ENCODE measurements at regions not wholly inside any gene's neighbourhood (a gene's known extent, or its start where the extent isn't known, plus 50 kb on each side); places are given as distances from the start of the nearest gene placed in this dataset.

- no peak overlapping the region for H3K4me3 ChIP-seq (replicated peaks; ENCODE audit: low read depth, low read length)
- TF ChIP-seq, protein P1, sequence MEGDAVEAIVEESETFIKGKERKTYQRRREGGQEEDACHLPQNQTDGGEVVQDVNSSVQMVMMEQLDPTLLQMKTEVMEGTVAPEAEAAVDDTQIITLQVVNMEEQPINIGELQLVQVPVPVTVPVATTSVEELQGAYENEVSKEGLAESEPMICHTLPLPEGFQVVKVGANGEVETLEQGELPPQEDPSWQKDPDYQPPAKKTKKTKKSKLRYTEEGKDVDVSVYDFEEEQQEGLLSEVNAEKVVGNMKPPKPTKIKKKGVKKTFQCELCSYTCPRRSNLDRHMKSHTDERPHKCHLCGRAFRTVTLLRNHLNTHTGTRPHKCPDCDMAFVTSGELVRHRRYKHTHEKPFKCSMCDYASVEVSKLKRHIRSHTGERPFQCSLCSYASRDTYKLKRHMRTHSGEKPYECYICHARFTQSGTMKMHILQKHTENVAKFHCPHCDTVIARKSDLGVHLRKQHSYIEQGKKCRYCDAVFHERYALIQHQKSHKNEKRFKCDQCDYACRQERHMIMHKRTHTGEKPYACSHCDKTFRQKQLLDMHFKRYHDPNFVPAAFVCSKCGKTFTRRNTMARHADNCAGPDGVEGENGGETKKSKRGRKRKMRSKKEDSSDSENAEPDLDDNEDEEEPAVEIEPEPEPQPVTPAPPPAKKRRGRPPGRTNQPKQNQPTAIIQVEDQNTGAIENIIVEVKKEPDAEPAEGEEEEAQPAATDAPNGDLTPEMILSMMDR (IDR thresholded peaks at IDR 0.05; ENCODE audit: insufficient read depth, low read length, poor library complexity, severe bottlenecking), result no peak
- H3K36me3 ChIP-seq (ENCODE audit: control insufficient read depth, insufficient read depth, low read length), result no peaks in the 10 kb centered on the region
- DNase-seq (ENCODE audit: extremely low read depth, insufficient read length), result no peak
- no peaks in the 10 kb centered on the region for H3K27me3 ChIP-seq (replicated peaks; ENCODE audit: control insufficient read depth, insufficient read depth, low read length)
These were observed 142.1 kb upstream of the B3GAT1 start for GRCh38 chr11:134554106-134554505.

DNA sequence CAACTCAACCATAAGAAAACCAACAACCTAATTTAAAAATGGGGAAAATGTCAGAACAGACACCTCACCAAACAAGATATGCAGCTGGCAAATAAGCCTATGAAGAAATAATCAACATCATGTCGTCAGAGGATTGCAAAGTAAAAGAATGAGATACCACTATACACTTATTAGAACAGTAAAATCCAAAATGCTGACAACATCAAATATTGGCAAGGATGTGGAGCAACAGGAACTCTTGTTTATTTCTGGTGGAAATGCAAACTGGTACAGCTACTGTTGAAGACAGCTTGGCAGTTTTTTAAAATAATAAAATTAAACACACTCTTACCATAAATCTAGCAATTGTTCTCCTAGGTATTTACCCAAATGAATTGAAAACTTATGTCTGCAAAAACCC, 140.7 kb upstream of the B3GAT1 start:
- TF ChIP-seq, protein P1 (IDR thresholded peaks at IDR 0.05; ENCODE audit: insufficient read depth, low read length, poor library complexity, severe bottlenecking), result no peak
- no peak for DNase-seq (ENCODE audit: extremely low read depth, insufficient read length)
- Histone ChIP-seq H3K4me3 (replicated peaks; ENCODE audit: low read depth, low read length) (no peak overlapping the region), H3K36me3 (ENCODE audit: control insufficient read depth, insufficient read depth, low read length) (no peaks in the 10 kb centered on the region), H3K27me3 (replicated peaks; ENCODE audit: control insufficient read depth, insufficient read depth, low read length) (no peaks in the 10 kb centered on the region)

DNA sequence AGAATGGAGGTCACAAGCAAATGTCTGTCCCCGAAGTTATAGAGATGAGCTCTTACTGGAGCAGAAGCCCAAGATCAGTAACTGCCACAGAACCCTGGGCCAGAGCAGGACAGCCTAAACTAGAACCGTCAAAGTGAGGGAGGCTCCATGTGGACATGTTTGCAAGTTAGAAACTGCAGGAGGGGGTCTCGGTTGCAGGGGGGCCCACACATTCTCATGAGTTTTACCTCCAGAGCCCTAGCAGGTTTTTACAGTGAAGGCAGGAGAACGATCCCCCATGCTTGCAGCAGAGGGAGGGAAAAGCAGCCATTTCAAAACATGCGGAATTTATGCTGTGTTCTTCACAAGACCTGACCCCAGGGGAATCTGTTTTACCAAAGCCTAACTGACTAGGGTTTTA, 133.5 kb upstream of the B3GAT1 start:
- no peaks in the 10 kb centered on the region for H3K36me3 ChIP-seq (ENCODE audit: control insufficient read depth, insufficient read depth, low read length)
- TF ChIP-seq, protein P1 (IDR thresholded peaks at IDR 0.05; ENCODE audit: insufficient read depth, low read length, poor library complexity, severe bottlenecking), result no peak
- H3K27me3 ChIP-seq (replicated peaks; ENCODE audit: control insufficient read depth, insufficient read depth, low read length), result no peaks in the 10 kb centered on the region; the same call in none of the 2 replicates
- no peak for DNase-seq (ENCODE audit: extremely low read depth, insufficient read length)
- H3K4me3 ChIP-seq (replicated peaks; ENCODE audit: low read depth, low read length), result no peak overlapping the region

GRCh38 chr11:134544095-134544815, 132.2 kb upstream of the B3GAT1 start:
- TF ChIP-seq, protein P1 (IDR thresholded peaks at IDR 0.05; ENCODE audit: insufficient read depth, low read length, poor library complexity, severe bottlenecking), result no peak
- no peak for DNase-seq (ENCODE audit: extremely low read depth, insufficient read length)
- H3K36me3 ChIP-seq (ENCODE audit: control insufficient read depth, insufficient read depth, low read length), result no peaks in the 10 kb centered on the region
- H3K27me3 ChIP-seq (replicated peaks; ENCODE audit: control insufficient read depth, insufficient read depth, low read length), result no peaks in the 10 kb centered on the region; the same call in none of the 2 replicates
- no peak overlapping the region for H3K4me3 ChIP-seq (replicated peaks; ENCODE audit: low read depth, low read length)

DNA sequence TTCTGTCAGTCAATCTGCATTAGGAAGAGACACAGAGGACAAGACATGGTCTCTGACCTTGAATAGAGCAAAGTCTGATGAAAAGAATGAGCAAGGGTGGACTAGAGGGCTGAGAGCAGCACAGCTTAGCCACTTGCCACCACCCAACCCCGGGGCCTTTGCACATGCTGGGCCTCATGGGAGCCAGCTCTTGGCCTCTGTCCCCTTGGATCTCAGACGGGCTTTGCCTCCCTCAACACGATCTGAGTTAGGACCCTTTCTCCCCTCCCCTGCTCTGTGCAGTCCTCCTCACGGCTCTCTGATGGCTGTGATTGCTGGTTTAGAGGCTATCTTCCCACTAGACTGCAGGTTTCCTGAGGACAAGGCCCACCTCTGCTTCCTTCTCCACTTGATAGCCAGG, 131.6 kb upstream of the B3GAT1 start:
- DNase-seq (ENCODE audit: extremely low read depth, insufficient read length), result no peak
- Histone ChIP-seq H3K27me3 (replicated peaks; ENCODE audit: control insufficient read depth, insufficient read depth, low read length) (no peaks in the 10 kb centered on the region; the same call in none of the 2 replicates), H3K4me3 (replicated peaks; ENCODE audit: low read depth, low read length) (no peak overlapping the region), H3K36me3 (ENCODE audit: control insufficient read depth, insufficient read depth, low read length) (no peaks in the 10 kb centered on the region)
- TF ChIP-seq, protein P1 (IDR thresholded peaks at IDR 0.05; ENCODE audit: insufficient read depth, low read length, poor library complexity, severe bottlenecking), result no peak
